Hepatocyte (in vitro differentiated cells): ENCODE measurements at regions not wholly inside any gene's neighbourhood (a gene's known extent, or its start where the extent isn't known, plus 50 kb on each side); places are given as distances from the start of the nearest gene placed in this dataset.

Experiments used
- EZH2 ChIP-seq: fragments of 200-600 bp; sonication (generic); IDR thresholded peaks from 2 replicates; pipeline ENCODE4 v1.6.1; 2016; ENCODE audit warnings: antibody characterized with exemption, mild to moderate bottlenecking, borderline replicate concordance
- EZH2phosphoT487 ChIP-seq: fragments of 200-600 bp; sonication (generic); IDR thresholded peaks from one replicate; pipeline ENCODE4 v1.6.1; 2018; ENCODE audit warnings: antibody characterized with exemption, mild to moderate bottlenecking, low read depth, moderate library complexity; ENCODE audit not compliant: unreplicated experiment, severe bottlenecking
- TF ChIP-seq, protein P1 (sequence below): fragments of 200-600 bp; sonication (generic); IDR thresholded peaks from 2 replicates; pipeline ENCODE4 v1.5.1; 2016; ENCODE audit warnings: antibody characterized with exemption, mild to moderate bottlenecking; ENCODE audit not compliant: poor library complexity

DNA sequence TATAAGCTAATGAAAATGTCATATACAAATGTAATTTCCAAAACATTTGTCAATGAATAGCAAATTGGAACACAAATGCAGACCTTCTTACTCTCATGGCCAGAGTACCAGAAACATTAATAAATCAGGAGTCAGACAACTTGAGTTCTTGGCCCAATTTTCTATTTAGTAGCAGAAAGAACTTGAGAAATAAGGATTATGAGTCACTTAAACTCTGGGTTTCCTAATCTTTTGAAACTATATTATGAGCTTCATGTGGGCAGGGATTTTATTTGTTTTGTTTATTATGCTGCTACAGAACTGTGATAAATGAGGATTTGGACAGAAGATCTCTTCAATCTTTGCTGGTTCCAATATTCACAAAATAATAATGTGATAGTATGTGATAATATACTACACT, 686.7 kb downstream of the NR4A2 start:
- TF ChIP-seq, protein P1, sequence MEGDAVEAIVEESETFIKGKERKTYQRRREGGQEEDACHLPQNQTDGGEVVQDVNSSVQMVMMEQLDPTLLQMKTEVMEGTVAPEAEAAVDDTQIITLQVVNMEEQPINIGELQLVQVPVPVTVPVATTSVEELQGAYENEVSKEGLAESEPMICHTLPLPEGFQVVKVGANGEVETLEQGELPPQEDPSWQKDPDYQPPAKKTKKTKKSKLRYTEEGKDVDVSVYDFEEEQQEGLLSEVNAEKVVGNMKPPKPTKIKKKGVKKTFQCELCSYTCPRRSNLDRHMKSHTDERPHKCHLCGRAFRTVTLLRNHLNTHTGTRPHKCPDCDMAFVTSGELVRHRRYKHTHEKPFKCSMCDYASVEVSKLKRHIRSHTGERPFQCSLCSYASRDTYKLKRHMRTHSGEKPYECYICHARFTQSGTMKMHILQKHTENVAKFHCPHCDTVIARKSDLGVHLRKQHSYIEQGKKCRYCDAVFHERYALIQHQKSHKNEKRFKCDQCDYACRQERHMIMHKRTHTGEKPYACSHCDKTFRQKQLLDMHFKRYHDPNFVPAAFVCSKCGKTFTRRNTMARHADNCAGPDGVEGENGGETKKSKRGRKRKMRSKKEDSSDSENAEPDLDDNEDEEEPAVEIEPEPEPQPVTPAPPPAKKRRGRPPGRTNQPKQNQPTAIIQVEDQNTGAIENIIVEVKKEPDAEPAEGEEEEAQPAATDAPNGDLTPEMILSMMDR, result no peak
- no peak for TF ChIP-seq EZH2phosphoT487
- TF ChIP-seq EZH2, result no peak
